ENCODE measurements at regions not wholly inside any gene's neighbourhood (a gene's known extent, or its start where the extent isn't known, plus 50 kb on each side); places are given as distances from the start of the nearest gene placed in this dataset.

- Histone ChIP-seq H3K4me3 (ENCODE audit: insufficient read depth in 1 of 2, low read depth in 1 of 2, low read length in 2 of 2) (no peak overlapping the region), H3K14ac (ENCODE audit: low read length in 2 of 2) (no peak overlapping the region), H2AFZ (ENCODE audit: low read depth, low read length) (no peak overlapping the region), H2AK5ac (ENCODE audit: low read length, severe bottlenecking) (no peak overlapping the region), H3K27ac (ENCODE audit: low read length, poor library complexity, severe bottlenecking) (no peak overlapping the region), H2BK120ac (ENCODE audit: low read depth, low read length) (no peak overlapping the region), H2BK12ac (ENCODE audit: low read length in 2 of 2) (no peak overlapping the region), H3K23ac (ENCODE audit: low read length in 2 of 2) (no peak overlapping the region), H2BK5ac (ENCODE audit: low read depth, low read length, poor library complexity, severe bottlenecking) (no peak overlapping the region), H3K4ac (ENCODE audit: low read depth in 1 of 2, low read length in 2 of 2) (no peak overlapping the region), H3K18ac (ENCODE audit: low read depth in 1 of 2, low read length in 2 of 2) (no peak overlapping the region), H3K9me3 (ENCODE audit: control insufficient read depth, low read length) (peaks cover 3% of the 10 kb centered on the region), H3K79me1 (replicated peaks; ENCODE audit: low read length, poor library complexity, severe bottlenecking) (no peaks in the 10 kb centered on the region), H3K4me1 (ENCODE audit: control insufficient read depth, insufficient read depth, low read depth, low read length) (no peaks in the 10 kb centered on the region), H4K91ac (ENCODE audit: low read length) (no peak overlapping the region), H3K9ac (ENCODE audit: low read length) (no peak overlapping the region), H3K27me3 (ENCODE audit: control insufficient read depth in 1 of 2, insufficient read depth in 1 of 2, low read length in 2 of 2) (peaks cover 3% of the 10 kb centered on the region in 2 experiments), H3K36me3 (ENCODE audit: control insufficient read depth in 1 of 2, insufficient read depth in 2 of 2, low read depth in 1 of 2, low read length in 2 of 2) (no peaks in the 10 kb centered on the region), H3K4me2 (ENCODE audit: low read length, poor library complexity, severe bottlenecking) (no peak overlapping the region), H2BK15ac (ENCODE audit: low read depth, poor library complexity, severe bottlenecking) (no peak overlapping the region), H4K8ac (ENCODE audit: low read length) (no peak overlapping the region)
- WGBS: 91% methylated on average over 2 of the region's 2 CpGs
- DNase-seq: no peak
These were observed 563.6 kb upstream of the ADAMTS9 start for GRCh38 chr3:65251375-65251774.

- Histone ChIP-seq H3K9ac (ENCODE audit: low read length) (no peak overlapping the region), H2BK5ac (ENCODE audit: low read depth, low read length, poor library complexity, severe bottlenecking) (no peak overlapping the region), H4K91ac (ENCODE audit: low read length) (no peak overlapping the region), H3K4me3 (ENCODE audit: insufficient read depth in 1 of 2, low read depth in 1 of 2, low read length in 2 of 2) (no peak overlapping the region), H3K18ac (ENCODE audit: low read depth in 1 of 2, low read length in 2 of 2) (peak overlapping the region in 1 of 2 experiments; percentile 43), H3K27ac (ENCODE audit: low read length, poor library complexity, severe bottlenecking) (no peak overlapping the region), H3K79me1 (replicated peaks; ENCODE audit: low read length, poor library complexity, severe bottlenecking) (no peaks in the 10 kb centered on the region), H3K4me1 (ENCODE audit: control insufficient read depth, insufficient read depth, low read depth, low read length) (no peaks in the 10 kb centered on the region), H3K36me3 (ENCODE audit: control insufficient read depth in 1 of 2, insufficient read depth in 2 of 2, low read depth in 1 of 2, low read length in 2 of 2) (no peaks in the 10 kb centered on the region), H3K14ac (ENCODE audit: low read length in 2 of 2) (no peak overlapping the region), H3K4ac (ENCODE audit: low read depth in 1 of 2, low read length in 2 of 2) (no peak overlapping the region), H3K27me3 (ENCODE audit: control insufficient read depth in 1 of 2, insufficient read depth in 1 of 2, low read length in 2 of 2) (peaks cover 3% of the 10 kb centered on the region in 2 experiments), H2BK15ac (ENCODE audit: low read depth, poor library complexity, severe bottlenecking) (no peak overlapping the region), H3K23ac (ENCODE audit: low read length in 2 of 2) (no peak overlapping the region), H3K4me2 (ENCODE audit: low read length, poor library complexity, severe bottlenecking) (no peak overlapping the region), H3K9me3 (ENCODE audit: control insufficient read depth, low read length) (no peaks in the 10 kb centered on the region), H2AK5ac (ENCODE audit: low read length, severe bottlenecking) (no peak overlapping the region), H2AFZ (ENCODE audit: low read depth, low read length) (no peak overlapping the region), H4K8ac (ENCODE audit: low read length) (no peak overlapping the region), H2BK120ac (ENCODE audit: low read depth, low read length) (no peak overlapping the region), H2BK12ac (ENCODE audit: low read length in 2 of 2) (no peak overlapping the region)
- 54% methylated on average over 5 of the region's 6 CpGs for WGBS
- DNase-seq: no peak
These were observed 558.8 kb upstream of the ADAMTS9 start for GRCh38 chr3:65246561-65246960.

GRCh38 chr3:65245133-65246063, 557.6 kb upstream of the ADAMTS9 start:
- Histone ChIP-seq H3K9ac (ENCODE audit: low read length) (no peak overlapping the region), H3K27me3 (ENCODE audit: control insufficient read depth in 1 of 2, insufficient read depth in 1 of 2, low read length in 2 of 2) (peaks cover 2 to 6% of the 10 kb centered on the region in 2 experiments), H4K8ac (ENCODE audit: low read length) (no peak overlapping the region), H3K4me2 (ENCODE audit: low read length, poor library complexity, severe bottlenecking) (no peak overlapping the region), H3K9me3 (ENCODE audit: control insufficient read depth, low read length) (no peaks in the 10 kb centered on the region), H3K14ac (ENCODE audit: low read length in 2 of 2) (no peak overlapping the region), H4K91ac (ENCODE audit: low read length) (no peak overlapping the region), H2AK5ac (ENCODE audit: low read length, severe bottlenecking) (no peak overlapping the region), H3K79me1 (replicated peaks; ENCODE audit: low read length, poor library complexity, severe bottlenecking) (no peaks in the 10 kb centered on the region), H2BK120ac (ENCODE audit: low read depth, low read length) (no peak overlapping the region), H2BK12ac (ENCODE audit: low read length in 2 of 2) (peak overlapping the region in 1 of 2 experiments; percentile 14), H3K23ac (ENCODE audit: low read length in 2 of 2) (no peak overlapping the region), H2AFZ (ENCODE audit: low read depth, low read length) (no peak overlapping the region), H3K18ac (ENCODE audit: low read depth in 1 of 2, low read length in 2 of 2) (no peak overlapping the region), H2BK5ac (ENCODE audit: low read depth, low read length, poor library complexity, severe bottlenecking) (no peak overlapping the region), H3K27ac (ENCODE audit: low read length, poor library complexity, severe bottlenecking) (no peak overlapping the region), H2BK15ac (ENCODE audit: low read depth, poor library complexity, severe bottlenecking) (no peak overlapping the region), H3K4me3 (ENCODE audit: insufficient read depth in 1 of 2, low read depth in 1 of 2, low read length in 2 of 2) (no peak overlapping the region), H3K36me3 (ENCODE audit: control insufficient read depth in 1 of 2, insufficient read depth in 2 of 2, low read depth in 1 of 2, low read length in 2 of 2) (no peaks in the 10 kb centered on the region), H3K4ac (ENCODE audit: low read depth in 1 of 2, low read length in 2 of 2) (no peak overlapping the region), H3K4me1 (ENCODE audit: control insufficient read depth, insufficient read depth, low read depth, low read length) (no peaks in the 10 kb centered on the region)
- DNase-seq: peak; percentile 34
- WGBS: 81% methylated on average over 6 of the region's 9 CpGs

DNA sequence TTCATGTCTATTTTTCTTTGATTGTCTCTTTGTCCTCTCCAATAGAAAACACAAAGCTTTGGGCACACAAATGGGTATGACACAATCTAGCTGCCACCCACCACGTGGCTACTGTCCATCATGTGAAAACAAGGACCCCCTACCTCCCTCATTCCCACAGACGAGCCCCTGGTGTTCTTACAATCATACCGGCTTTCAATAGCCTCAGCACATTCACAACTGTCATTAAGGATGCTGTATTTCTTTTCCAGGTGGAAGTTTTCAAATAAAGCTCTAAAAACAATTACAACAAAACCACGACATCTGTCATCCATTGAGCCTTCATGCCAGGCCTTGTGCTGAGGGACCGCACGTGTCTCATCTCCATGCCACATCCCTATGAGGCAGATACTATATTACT, 552.6 kb upstream of the ADAMTS9 start:
- no peak overlapping the region for H3K4ac ChIP-seq (ENCODE audit: low read depth in 1 of 2, low read length in 2 of 2)
- no peaks in the 10 kb centered on the region for H3K79me1 ChIP-seq (replicated peaks; ENCODE audit: low read length, poor library complexity, severe bottlenecking)
- WGBS: 79% methylated on average over 6 of the region's 6 CpGs
- H4K91ac ChIP-seq (ENCODE audit: low read length): no peak overlapping the region
- H3K23ac ChIP-seq (ENCODE audit: low read length in 2 of 2): no peak overlapping the region
- no peak overlapping the region for H2BK12ac ChIP-seq (ENCODE audit: low read length in 2 of 2)
- no peak overlapping the region for H3K27ac ChIP-seq (ENCODE audit: low read length, poor library complexity, severe bottlenecking)
- H2BK5ac ChIP-seq (ENCODE audit: low read depth, low read length, poor library complexity, severe bottlenecking): no peak overlapping the region
- no peaks in the 10 kb centered on the region for H3K9me3 ChIP-seq (ENCODE audit: control insufficient read depth, low read length)
- H3K14ac ChIP-seq (ENCODE audit: low read length in 2 of 2): no peak overlapping the region
- no peak overlapping the region for H3K4me2 ChIP-seq (ENCODE audit: low read length, poor library complexity, severe bottlenecking)
- no peaks in the 10 kb centered on the region for H3K4me1 ChIP-seq (ENCODE audit: control insufficient read depth, insufficient read depth, low read depth, low read length)
- H3K4me3 ChIP-seq (ENCODE audit: insufficient read depth in 1 of 2, low read depth in 1 of 2, low read length in 2 of 2): no peak overlapping the region
- no peak overlapping the region for H3K9ac ChIP-seq (ENCODE audit: low read length)
- H3K27me3 ChIP-seq (ENCODE audit: control insufficient read depth in 1 of 2, insufficient read depth in 1 of 2, low read length in 2 of 2): peaks cover 0 to 3% of the 10 kb centered on the region in 2 experiments
- no peak for DNase-seq
- H3K36me3 ChIP-seq (ENCODE audit: control insufficient read depth in 1 of 2, insufficient read depth in 2 of 2, low read depth in 1 of 2, low read length in 2 of 2): no peaks in the 10 kb centered on the region
- no peak overlapping the region for H4K8ac ChIP-seq (ENCODE audit: low read length)
- H2BK120ac ChIP-seq (ENCODE audit: low read depth, low read length): no peak overlapping the region
- no peak overlapping the region for H2AK5ac ChIP-seq (ENCODE audit: low read length, severe bottlenecking)
- H3K18ac ChIP-seq (ENCODE audit: low read depth in 1 of 2, low read length in 2 of 2): no peak overlapping the region
- no peak overlapping the region for H2BK15ac ChIP-seq (ENCODE audit: low read depth, poor library complexity, severe bottlenecking)
- H2AFZ ChIP-seq (ENCODE audit: low read depth, low read length): no peak overlapping the region
